ENCODE measurements at regions not wholly inside any gene's neighbourhood (a gene's known extent, or its start where the extent isn't known, plus 50 kb on each side); places are given as distances from the start of the nearest gene placed in this dataset.

DNA sequence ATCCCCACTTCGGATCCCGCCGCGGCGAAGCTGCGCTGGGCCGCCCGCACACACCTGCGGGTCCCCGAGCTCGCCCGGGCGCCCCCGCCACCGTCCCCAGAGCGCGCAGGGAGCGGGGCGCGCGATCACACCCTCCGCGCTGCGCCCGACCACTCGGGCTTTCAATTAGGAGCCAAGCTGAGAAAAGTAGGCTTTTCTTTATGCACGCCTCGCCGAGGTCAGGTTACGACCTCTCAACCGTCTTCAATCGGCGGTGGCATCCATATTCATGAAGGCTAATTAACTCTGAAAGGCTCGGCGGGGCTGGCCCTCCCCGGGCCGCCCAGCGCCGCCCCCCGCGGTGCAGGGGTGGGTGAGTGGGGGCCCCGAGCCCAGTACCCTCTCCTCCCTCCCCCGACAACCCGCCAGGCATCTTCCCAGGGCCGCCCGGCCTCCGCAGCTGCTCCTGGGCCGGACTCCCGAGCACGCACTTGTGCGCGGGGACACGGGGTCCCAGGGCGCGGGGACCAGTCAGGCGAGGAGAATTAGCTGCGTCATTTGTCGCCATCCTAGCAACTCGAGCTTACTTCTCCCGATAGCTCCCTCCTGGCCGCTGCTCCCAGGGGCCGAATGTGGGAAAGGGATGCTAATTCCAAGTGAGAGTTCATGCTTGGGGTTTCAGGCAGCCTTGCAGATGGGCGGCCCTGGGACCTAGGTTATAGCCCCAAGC lies 155.5 kb upstream of the LYZL2 start (continued):
- TF ChIP-seq, protein P1, sequence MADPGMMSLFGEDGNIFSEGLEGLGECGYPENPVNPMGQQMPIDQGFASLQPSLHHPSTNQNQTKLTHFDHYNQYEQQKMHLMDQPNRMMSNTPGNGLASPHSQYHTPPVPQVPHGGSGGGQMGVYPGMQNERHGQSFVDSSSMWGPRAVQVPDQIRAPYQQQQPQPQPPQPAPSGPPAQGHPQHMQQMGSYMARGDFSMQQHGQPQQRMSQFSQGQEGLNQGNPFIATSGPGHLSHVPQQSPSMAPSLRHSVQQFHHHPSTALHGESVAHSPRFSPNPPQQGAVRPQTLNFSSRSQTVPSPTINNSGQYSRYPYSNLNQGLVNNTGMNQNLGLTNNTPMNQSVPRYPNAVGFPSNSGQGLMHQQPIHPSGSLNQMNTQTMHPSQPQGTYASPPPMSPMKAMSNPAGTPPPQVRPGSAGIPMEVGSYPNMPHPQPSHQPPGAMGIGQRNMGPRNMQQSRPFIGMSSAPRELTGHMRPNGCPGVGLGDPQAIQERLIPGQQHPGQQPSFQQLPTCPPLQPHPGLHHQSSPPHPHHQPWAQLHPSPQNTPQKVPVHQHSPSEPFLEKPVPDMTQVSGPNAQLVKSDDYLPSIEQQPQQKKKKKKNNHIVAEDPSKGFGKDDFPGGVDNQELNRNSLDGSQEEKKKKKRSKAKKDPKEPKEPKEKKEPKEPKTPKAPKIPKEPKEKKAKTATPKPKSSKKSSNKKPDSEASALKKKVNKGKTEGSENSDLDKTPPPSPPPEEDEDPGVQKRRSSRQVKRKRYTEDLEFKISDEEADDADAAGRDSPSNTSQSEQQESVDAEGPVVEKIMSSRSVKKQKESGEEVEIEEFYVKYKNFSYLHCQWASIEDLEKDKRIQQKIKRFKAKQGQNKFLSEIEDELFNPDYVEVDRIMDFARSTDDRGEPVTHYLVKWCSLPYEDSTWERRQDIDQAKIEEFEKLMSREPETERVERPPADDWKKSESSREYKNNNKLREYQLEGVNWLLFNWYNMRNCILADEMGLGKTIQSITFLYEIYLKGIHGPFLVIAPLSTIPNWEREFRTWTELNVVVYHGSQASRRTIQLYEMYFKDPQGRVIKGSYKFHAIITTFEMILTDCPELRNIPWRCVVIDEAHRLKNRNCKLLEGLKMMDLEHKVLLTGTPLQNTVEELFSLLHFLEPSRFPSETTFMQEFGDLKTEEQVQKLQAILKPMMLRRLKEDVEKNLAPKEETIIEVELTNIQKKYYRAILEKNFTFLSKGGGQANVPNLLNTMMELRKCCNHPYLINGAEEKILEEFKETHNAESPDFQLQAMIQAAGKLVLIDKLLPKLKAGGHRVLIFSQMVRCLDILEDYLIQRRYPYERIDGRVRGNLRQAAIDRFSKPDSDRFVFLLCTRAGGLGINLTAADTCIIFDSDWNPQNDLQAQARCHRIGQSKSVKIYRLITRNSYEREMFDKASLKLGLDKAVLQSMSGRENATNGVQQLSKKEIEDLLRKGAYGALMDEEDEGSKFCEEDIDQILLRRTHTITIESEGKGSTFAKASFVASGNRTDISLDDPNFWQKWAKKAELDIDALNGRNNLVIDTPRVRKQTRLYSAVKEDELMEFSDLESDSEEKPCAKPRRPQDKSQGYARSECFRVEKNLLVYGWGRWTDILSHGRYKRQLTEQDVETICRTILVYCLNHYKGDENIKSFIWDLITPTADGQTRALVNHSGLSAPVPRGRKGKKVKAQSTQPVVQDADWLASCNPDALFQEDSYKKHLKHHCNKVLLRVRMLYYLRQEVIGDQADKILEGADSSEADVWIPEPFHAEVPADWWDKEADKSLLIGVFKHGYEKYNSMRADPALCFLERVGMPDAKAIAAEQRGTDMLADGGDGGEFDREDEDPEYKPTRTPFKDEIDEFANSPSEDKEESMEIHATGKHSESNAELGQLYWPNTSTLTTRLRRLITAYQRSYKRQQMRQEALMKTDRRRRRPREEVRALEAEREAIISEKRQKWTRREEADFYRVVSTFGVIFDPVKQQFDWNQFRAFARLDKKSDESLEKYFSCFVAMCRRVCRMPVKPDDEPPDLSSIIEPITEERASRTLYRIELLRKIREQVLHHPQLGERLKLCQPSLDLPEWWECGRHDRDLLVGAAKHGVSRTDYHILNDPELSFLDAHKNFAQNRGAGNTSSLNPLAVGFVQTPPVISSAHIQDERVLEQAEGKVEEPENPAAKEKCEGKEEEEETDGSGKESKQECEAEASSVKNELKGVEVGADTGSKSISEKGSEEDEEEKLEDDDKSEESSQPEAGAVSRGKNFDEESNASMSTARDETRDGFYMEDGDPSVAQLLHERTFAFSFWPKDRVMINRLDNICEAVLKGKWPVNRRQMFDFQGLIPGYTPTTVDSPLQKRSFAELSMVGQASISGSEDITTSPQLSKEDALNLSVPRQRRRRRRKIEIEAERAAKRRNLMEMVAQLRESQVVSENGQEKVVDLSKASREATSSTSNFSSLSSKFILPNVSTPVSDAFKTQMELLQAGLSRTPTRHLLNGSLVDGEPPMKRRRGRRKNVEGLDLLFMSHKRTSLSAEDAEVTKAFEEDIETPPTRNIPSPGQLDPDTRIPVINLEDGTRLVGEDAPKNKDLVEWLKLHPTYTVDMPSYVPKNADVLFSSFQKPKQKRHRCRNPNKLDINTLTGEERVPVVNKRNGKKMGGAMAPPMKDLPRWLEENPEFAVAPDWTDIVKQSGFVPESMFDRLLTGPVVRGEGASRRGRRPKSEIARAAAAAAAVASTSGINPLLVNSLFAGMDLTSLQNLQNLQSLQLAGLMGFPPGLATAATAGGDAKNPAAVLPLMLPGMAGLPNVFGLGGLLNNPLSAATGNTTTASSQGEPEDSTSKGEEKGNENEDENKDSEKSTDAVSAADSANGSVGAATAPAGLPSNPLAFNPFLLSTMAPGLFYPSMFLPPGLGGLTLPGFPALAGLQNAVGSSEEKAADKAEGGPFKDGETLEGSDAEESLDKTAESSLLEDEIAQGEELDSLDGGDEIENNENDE (IDR thresholded peaks at IDR 0.05; ENCODE audit: insufficient replicate concordance, low read length), result no peak
- TF ChIP-seq SIRT6 (IDR thresholded peaks at IDR 0.05; ENCODE audit: low read length), result no peak
- 0 out of 2 replicates have a peak, but pooled peaks have one; percentile 59 for TF ChIP-seq RXRA (IDR thresholded peaks at IDR 0.05; ENCODE audit: insufficient read depth, low read depth, low read length)
- TF ChIP-seq TEAD4 (IDR thresholded peaks at IDR 0.05; ENCODE audit: low read depth, low read length), result peak; percentile 28; the same call in 1 of the 2 replicates
- no peak for TF ChIP-seq BCL11A (IDR thresholded peaks at IDR 0.05; ENCODE audit: low read depth in 2 of 2, low read length in 2 of 2)
- TF ChIP-seq GABPA (IDR thresholded peaks at IDR 0.05; ENCODE audit: borderline replicate concordance, insufficient read depth, low read length), result no peak
- TF ChIP-seq, protein P2, sequence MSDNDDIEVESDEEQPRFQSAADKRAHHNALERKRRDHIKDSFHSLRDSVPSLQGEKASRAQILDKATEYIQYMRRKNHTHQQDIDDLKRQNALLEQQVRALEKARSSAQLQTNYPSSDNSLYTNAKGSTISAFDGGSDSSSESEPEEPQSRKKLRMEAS (IDR thresholded peaks at IDR 0.05), result peak; percentile 48; the same call in 1 of the 2 replicates
- TF ChIP-seq BACH1 (IDR thresholded peaks at IDR 0.05; ENCODE audit: low read length), result peak; percentile 43; the same call in 1 of the 2 replicates
- TF ChIP-seq SP1 (IDR thresholded peaks at IDR 0.05; ENCODE audit: low read depth, low read length), result 0 out of 2 replicates have a peak, but pooled peaks have one; percentile 35

All from H1 (cell line).